Fibroblast of villous mesenchyme (primary cell): ENCODE measurements at regions not wholly inside any gene's neighbourhood (a gene's known extent, or its start where the extent isn't known, plus 50 kb on each side); places are given as distances from the start of the nearest gene placed in this dataset.

ENCODE experiments used
- DNase-seq: peaks from one replicate; pipeline ENCODE4 v3.0.0-alpha.2; 2010; ENCODE audit warnings: low read depth
- H3K4me3 ChIP-seq: 2 replicates; pipeline ENCODE4 v1.5.1; 2011; ENCODE audit warnings: low read depth, mild to moderate bottlenecking, low read length
- TF ChIP-seq, protein P1 (sequence below): IDR thresholded peaks from 2 replicates; pipeline ENCODE4 v1.5.1; 2012; ENCODE audit warnings: low read depth, mild to moderate bottlenecking, low read length; ENCODE audit not compliant: insufficient read depth

DNA sequence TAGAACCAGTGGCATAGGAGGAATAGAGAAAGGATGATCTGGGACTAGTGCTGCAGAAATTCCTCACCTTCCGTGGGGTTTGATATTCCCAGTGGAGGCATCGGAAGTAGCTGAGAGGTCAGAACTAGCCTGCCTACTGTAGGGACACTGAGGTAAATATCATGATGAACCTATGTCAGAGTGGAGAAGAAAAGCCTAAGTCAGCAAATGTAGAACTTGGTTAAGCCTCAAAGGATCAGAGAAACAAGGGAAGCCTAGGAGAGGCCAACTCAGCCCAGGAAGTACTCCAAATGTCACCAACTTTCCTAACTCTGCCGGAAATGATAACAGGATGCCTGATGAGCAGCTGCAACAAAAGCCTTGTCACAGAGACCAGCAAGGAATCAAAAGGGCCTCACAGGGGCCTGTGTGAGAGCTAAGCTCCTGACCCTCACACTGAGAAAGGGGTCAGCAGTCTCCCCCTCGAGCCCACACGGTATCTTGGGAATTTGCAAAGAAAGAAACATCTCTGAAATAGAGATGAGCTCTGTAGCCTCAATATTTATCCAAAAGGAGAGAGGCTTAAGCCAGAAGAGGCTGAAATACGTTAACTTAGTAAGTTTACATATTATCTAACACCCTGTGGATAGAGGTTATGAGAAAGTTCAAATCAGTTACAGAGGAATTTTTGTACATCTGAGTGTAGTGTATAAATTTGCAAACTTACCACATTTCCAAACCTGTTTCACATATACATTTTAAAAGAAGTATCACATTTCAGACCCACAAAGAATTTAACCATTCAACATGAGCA lies 1064.3 kb downstream of the DIAPH3 start:
- TF ChIP-seq, protein P1, sequence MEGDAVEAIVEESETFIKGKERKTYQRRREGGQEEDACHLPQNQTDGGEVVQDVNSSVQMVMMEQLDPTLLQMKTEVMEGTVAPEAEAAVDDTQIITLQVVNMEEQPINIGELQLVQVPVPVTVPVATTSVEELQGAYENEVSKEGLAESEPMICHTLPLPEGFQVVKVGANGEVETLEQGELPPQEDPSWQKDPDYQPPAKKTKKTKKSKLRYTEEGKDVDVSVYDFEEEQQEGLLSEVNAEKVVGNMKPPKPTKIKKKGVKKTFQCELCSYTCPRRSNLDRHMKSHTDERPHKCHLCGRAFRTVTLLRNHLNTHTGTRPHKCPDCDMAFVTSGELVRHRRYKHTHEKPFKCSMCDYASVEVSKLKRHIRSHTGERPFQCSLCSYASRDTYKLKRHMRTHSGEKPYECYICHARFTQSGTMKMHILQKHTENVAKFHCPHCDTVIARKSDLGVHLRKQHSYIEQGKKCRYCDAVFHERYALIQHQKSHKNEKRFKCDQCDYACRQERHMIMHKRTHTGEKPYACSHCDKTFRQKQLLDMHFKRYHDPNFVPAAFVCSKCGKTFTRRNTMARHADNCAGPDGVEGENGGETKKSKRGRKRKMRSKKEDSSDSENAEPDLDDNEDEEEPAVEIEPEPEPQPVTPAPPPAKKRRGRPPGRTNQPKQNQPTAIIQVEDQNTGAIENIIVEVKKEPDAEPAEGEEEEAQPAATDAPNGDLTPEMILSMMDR: no peak
- H3K4me3 ChIP-seq: no peak overlapping the region
- DNase-seq: peak; percentile 26

GRCh38 chr13:59103004-59103768 lies 1060.5 kb downstream of the DIAPH3 start:
- TF ChIP-seq, protein P1: no peak
- peak; percentile 46 for DNase-seq

GRCh38 chr13:59111751-59112171 lies 1052.0 kb downstream of the DIAPH3 start:
- DNase-seq: peak; percentile 46
- TF ChIP-seq, protein P1: no peak
- no peak overlapping the region for H3K4me3 ChIP-seq

More at GRCh38 chr13:59103004-59103768, 1060.5 kb downstream of the DIAPH3 start:
- H3K4me3 ChIP-seq: no peak overlapping the region

- TF ChIP-seq, protein P1: no peak
- no peak overlapping the region for H3K4me3 ChIP-seq
- peak; percentile 85 for DNase-seq
Observed at GRCh38 chr13:59112221-59112718, 1051.5 kb downstream of the DIAPH3 start.

GRCh38 chr13:59119475-59119874 lies 1044.3 kb downstream of the DIAPH3 start:
- TF ChIP-seq, protein P1: no peak
- no peak for DNase-seq
- H3K4me3 ChIP-seq: no peak overlapping the region

DNA sequence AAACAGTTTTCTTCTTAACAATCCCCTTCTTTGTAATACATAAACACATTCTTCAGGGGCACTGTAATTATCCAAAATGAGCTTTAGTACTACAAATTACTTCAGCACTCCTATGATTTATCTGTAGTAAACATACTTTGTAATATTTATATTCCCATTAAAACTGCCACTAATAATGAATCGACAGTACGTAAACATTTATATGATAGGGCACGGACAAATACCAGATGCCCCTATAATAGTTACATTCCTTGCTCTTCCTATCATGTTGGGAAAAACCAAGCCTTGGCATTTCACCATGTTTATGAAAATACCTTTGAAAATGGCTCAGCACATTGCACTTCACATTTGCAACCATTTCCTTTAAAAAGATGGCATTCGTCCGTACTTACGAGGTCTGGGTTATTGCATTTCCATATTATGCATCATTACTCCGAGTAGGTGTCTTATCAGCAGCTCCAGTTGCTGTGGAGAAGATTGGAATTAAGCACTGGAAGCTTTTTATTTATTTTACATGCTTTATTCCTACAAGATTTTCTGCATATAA lies 1043.4 kb downstream of the DIAPH3 start:
- TF ChIP-seq, protein P1: no peak
- DNase-seq: peak; percentile 38
- no peak overlapping the region for H3K4me3 ChIP-seq
